ENCODE measurements at regions not wholly inside any gene's neighbourhood (a gene's known extent, or its start where the extent isn't known, plus 50 kb on each side); places are given as distances from the start of the nearest gene placed in this dataset.
"Not testable (repeated sequence)": the region's sequence is repeated elsewhere in the genome, so short reads cannot be mapped to it uniquely, and the experiment has no call there.

DNA sequence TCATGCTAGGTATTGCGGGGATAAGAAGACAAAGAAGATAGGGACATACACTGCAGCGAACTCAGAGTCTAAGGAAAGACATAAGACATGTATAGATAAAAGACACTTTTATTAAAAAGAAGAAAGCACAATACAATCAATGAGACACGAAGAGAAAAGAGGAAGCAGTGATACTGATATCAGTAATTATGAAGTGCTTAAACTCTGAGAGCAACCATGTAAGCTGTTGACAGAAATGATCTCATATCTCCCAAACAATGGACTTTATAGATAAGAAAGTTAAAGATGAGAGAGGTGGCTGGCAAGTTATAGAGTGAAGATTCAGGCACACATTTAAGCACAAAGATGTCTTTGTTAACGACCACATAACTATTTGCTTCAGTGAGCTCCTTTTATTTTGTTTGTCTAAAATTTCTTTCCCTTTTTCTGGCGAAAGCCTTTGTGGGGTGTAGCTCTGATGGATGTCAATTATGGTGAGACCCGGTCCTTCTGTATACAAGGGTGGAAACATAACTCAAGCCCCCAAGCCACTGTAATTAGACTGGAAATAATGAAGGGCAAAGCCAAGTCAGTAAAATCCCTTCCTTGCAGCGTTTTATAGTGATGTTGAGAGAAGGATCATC is 818.0 kb upstream of the SLC10A2 start:
- Histone ChIP-seq H3K4me1 (no peaks in the 10 kb centered on the region), H3K36me3 (no peaks in the 10 kb centered on the region), H3K4me3 (no peak overlapping the region), H3K9me3 (no peaks in the 10 kb centered on the region), H3K27ac (peak overlapping the region in 1 of 2 donors; percentile 4), H3K27me3 (no peaks in the 10 kb centered on the region)
- DNase-seq (ENCODE audit: low spot score in 2 of 2): no peak
- intact Hi-C loops (cut with DNase I; ENCODE audit: low total_unique reads): no loop called here
- TF ChIP-seq POLR2A (IDR thresholded peaks at IDR 0.05): no peak
- TF ChIP-seq, protein P1, sequence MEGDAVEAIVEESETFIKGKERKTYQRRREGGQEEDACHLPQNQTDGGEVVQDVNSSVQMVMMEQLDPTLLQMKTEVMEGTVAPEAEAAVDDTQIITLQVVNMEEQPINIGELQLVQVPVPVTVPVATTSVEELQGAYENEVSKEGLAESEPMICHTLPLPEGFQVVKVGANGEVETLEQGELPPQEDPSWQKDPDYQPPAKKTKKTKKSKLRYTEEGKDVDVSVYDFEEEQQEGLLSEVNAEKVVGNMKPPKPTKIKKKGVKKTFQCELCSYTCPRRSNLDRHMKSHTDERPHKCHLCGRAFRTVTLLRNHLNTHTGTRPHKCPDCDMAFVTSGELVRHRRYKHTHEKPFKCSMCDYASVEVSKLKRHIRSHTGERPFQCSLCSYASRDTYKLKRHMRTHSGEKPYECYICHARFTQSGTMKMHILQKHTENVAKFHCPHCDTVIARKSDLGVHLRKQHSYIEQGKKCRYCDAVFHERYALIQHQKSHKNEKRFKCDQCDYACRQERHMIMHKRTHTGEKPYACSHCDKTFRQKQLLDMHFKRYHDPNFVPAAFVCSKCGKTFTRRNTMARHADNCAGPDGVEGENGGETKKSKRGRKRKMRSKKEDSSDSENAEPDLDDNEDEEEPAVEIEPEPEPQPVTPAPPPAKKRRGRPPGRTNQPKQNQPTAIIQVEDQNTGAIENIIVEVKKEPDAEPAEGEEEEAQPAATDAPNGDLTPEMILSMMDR (IDR thresholded peaks at IDR 0.05): no peak
- TF ChIP-seq POLR2AphosphoS5 (IDR thresholded peaks at IDR 0.05): no peak

DNA sequence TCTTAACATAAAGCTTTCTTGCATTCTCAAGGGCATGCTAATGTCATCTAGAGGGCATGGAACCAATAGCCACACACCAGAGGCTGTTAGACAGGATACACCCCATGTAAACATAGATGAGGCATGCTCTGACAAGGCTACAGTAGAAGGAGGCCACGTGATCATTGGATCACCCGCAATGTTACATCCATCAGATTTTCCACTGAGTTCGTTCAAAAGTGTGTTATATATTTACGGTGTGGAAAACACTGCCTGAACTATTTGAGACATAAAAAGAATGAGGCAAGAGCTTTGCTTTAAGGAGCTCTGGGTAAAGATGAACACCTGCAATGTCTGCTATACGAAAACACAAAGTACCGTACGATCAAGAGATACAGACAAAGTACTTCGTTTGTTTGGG is 817.5 kb upstream of the SLC10A2 start:
- no peaks in the 10 kb centered on the region for H3K27me3 ChIP-seq
- H3K9me3 ChIP-seq: no peaks in the 10 kb centered on the region
- intact Hi-C loops (cut with DNase I; ENCODE audit: low total_unique reads): no loop called here
- DNase-seq (ENCODE audit: low spot score in 2 of 2): no peak
- H3K27ac ChIP-seq: peak overlapping the region in 1 of 2 donors; percentile 7
- no peaks in the 10 kb centered on the region for H3K36me3 ChIP-seq
- no peaks in the 10 kb centered on the region for H3K4me1 ChIP-seq
- H3K4me3 ChIP-seq: no peak overlapping the region
- TF ChIP-seq, protein P1 (IDR thresholded peaks at IDR 0.05): no peak
- TF ChIP-seq POLR2A (IDR thresholded peaks at IDR 0.05) (no peak), POLR2AphosphoS5 (IDR thresholded peaks at IDR 0.05) (no peak)

DNA sequence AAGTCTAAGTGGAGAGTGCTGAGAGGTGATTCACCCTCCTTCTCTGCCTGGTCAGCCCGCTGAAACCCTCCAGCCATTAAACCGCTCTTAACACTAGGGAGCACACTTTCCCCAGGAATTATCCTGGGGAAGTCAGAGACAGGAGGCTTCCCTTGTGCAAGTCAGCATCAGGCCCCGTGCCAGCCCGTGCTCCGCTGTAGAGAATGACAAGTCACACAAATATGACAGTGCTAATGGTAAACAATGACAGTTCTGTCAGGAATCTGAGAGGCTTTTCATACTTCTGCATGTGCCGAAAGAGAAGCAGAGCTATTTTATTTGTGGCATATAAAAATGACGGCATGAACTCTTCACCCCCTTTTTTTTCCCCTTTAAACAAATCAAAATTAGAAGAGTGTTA is 816.9 kb upstream of the SLC10A2 start:
- Histone ChIP-seq H3K36me3 (no peaks in the 10 kb centered on the region), H3K4me3 (no peak overlapping the region), H3K27me3 (no peaks in the 10 kb centered on the region), H3K4me1 (no peaks in the 10 kb centered on the region), H3K9me3 (no peaks in the 10 kb centered on the region), H3K27ac (peak overlapping the region in 1 of 2 donors; percentile 7)
- TF ChIP-seq POLR2A (IDR thresholded peaks at IDR 0.05) (no peak), POLR2AphosphoS5 (IDR thresholded peaks at IDR 0.05) (peak in 2 of 3 donors; percentile 39 to 48)
- TF ChIP-seq, protein P1 (IDR thresholded peaks at IDR 0.05): peak in 2 of 3 donors; percentile 49 to 54
- intact Hi-C loops (cut with DNase I; ENCODE audit: low total_unique reads): no loop called here
- DNase-seq (ENCODE audit: low spot score in 2 of 2): peak; percentile 87

DNA sequence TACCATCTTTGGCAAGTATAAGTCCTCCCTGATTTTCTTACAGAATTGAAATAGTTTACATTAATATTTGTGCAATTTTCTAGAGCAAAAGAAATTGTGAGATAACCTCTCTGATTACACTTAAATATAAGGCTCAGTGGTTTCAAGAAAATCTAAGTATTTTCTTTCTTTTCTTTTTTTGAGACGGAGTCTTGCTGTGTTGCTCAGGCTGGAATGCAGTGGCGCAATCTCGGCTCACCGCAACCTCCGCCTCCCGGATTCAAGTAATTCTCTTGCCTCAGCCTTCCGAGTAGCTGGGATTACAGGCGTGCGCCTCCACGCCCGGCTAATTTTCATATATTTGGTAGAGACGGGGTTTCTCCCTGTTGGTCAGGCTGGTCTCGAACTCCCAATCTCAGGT is 813.9 kb upstream of the SLC10A2 start:
- H3K27ac ChIP-seq; H3K4me1 ChIP-seq; H3K36me3 ChIP-seq; H3K27me3 ChIP-seq; DNase-seq (ENCODE audit: low spot score in 2 of 2); H3K4me3 ChIP-seq; H3K9me3 ChIP-seq; intact Hi-C loops (cut with DNase I; ENCODE audit: low total_unique reads): not testable (repeated sequence)

DNA sequence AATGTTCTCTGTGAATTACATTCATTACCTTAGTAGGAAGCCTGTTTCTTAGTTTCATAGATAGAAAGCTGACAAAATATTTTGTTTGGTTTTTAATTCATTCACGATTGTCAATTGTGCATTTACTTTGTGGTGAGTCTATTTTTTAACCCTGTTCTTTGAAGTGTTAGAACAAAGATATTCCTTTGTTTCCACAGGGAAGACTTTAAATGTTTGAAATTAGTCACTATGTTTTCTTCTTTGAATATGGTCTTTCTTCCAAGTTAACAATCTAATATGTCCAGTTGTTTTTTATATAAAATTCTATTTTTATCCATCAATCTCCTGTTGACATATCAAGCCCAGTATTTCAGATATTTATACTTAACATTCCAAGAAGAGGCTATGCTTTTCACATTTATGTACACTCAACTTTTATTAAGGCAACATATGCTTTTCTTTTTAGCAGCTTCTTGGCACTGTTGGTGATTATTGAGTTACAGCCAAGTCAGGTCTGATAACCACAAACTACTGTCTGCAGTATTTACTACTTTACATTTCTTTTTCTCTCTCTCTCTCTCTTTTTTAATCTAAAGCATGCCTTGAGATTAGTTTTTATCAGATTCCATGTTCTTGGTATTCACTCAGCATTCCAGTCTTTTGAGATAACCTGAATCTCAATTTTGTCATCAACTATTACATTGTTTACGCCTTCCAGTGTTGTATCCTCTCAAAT is 812.8 kb upstream of the SLC10A2 start:
- DNase-seq (ENCODE audit: low spot score in 2 of 2): no peak
- intact Hi-C loops (cut with DNase I; ENCODE audit: low total_unique reads): no loop called here
- H3K27me3 ChIP-seq: no peaks in the 10 kb centered on the region
- TF ChIP-seq, protein P1 (IDR thresholded peaks at IDR 0.05): no peak
- TF ChIP-seq POLR2AphosphoS5 (IDR thresholded peaks at IDR 0.05) (no peak), POLR2A (IDR thresholded peaks at IDR 0.05) (no peak)
- H3K36me3 ChIP-seq: no peaks in the 10 kb centered on the region
- no peaks in the 10 kb centered on the region for H3K9me3 ChIP-seq
- H3K4me1 ChIP-seq: no peaks in the 10 kb centered on the region
- no peak overlapping the region for H3K4me3 ChIP-seq
- no peak overlapping the region for H3K27ac ChIP-seq

All from breast epithelium (tissue), 4 donors.